Muscle of arm (tissue), 1 donor: ENCODE measurements at regions not wholly inside any gene's neighbourhood (a gene's known extent, or its start where the extent isn't known, plus 50 kb on each side); places are given as distances from the start of the nearest gene placed in this dataset.
"Not testable (repeated sequence)": the region's sequence is repeated elsewhere in the genome, so short reads cannot be mapped to it uniquely, and the experiment has no call there.

Source experiments
- DNase-seq: peaks from one replicate; pipeline ENCODE4 v3.0.0-alpha.2; 2013

DNA sequence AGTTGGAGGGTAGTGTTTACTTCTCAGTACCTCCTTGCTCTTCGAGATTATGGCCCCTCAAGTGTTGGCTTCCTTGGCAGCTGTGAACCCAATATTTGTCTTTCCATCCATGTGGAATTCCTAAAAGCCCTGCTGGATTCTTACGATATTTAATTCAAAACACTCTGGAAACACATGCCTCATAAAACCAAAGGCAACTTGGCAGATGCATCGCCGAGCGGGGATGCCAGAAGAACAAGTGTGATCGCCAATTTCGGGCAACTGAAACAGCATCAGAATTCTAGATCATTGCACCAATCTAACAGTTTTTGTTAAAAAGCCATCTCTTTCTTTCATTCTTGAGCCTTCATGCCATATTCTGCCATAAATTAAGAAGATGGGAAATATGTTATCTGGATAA lies 934.4 kb downstream of the AACS start:
- DNase-seq, result no peak

GRCh38 chr12:126019385-126019784 lies 954.1 kb downstream of the AACS start:
- DNase-seq, result no peak

GRCh38 chr12:126021675-126022074 lies 956.4 kb downstream of the AACS start:
- DNase-seq, result no peak

- no peak for DNase-seq
Observed at GRCh38 chr12:126027825-126028224, 962.6 kb downstream of the AACS start.

DNA sequence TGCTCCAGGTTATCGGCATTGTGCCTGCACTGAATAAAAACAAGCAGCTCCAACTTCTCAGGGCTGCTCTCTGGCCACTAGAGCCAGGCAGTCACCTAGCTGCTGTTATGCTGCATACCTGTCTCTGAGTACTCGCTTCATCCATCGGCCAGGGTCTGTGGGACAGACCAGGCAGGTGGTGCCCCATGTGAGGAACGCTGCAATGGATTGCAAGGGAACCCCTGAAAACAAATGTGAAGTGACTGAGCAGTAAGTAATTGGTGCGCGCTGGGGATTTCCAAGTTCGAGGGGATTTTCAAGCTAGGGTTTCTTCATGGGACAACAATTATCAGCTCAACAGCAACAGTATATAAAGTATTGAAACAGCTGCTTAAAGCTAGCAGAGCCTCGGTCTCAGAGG lies 965.3 kb downstream of the AACS start:
- no peak for DNase-seq

DNA sequence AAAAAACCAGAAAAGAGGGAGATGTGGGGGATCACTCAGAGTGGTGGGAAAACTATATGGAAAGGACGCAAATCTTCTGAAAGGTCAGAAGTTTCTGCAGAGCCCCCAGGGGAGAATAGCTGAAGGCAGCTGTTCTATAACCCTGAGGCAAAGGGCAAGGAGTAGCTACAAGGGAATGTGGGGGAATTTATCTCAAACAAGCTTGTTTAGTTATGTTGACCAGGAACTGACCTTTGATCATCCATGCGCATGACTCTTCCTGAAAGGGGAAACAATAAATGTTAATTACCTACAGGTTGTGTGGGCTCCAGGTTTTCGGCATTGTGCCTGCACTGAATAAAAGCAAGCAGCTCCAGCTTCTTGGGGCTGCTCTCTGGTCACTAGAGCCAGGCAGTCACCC lies 968.5 kb downstream of the AACS start:
- no peak for DNase-seq

DNA sequence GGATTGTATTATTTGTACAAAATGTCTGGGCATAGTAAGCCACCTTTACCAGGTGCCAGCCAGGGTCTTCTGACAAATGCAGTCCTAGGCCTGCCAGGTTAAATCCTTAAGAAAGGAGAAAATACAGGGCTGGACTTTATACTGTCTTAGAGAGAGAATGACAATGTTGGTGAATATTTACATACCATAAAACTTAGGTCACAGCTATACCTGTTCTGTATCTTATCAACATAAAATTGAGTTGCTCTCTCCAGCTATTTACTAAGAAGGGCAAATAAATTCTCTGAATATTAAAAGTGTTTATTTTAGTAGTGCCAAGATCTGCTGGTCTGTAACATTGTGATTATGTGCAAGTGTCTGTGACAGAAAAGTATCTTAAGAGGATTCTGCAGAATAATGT lies 971.1 kb downstream of the AACS start:
- no peak for DNase-seq

DNA sequence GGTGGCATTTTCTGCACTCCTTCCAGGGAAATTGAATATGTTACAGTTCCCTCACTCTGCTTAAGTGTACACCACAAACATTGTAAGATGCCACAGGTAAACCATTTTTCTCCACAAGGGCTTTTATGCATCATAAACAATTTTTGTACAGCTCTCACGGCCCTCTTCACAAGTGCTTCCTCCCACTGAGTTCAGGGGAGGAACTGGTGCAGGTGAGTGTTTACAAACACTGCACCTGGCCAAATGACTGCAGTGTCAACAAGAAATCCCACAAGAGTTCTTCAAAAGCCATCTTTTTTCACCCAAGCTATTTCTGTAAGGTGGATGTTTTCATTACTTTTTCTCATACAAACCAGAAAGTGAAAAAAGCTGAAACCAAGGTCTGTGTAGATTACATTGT lies 973.2 kb downstream of the AACS start:
- no peak for DNase-seq

DNA sequence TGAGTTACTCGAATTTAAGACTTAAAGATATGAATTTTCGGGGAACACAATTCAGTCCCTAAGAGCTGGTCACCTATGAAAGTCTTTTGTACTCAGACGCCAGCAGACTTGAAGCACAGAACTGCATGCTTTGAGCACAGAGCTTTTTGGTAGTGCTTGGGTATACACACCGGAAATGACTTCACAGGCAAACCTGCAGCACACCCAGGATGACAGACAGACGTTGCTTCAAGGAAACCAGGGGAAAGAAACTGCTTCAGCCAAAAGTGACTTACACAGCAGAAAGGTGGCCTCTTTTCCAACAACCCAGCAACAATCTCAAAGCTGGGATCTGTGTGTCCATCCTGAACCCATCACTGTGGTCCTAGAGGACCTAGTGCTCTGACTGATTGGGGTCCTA lies 975.1 kb downstream of the AACS start:
- DNase-seq, result no peak

DNA sequence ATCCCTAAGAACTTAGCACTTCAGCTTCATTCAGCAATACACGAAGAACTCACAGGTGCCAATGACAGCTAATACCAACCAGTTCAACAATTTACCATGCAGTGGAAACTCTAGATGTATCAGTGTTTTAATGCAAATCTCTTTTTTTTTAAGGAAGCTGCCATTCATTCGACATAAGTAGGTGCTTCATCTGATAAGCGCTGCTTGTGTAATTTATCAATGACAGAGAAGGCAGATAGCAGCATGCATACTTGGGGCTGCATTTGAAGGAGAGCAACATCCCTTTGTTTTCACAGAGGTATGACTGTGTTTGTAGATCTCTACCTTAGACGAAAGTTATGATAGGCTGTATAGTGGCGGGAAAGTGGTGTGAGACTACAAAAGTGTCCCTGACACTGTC lies 977.1 kb downstream of the AACS start:
- no peak for DNase-seq

DNA sequence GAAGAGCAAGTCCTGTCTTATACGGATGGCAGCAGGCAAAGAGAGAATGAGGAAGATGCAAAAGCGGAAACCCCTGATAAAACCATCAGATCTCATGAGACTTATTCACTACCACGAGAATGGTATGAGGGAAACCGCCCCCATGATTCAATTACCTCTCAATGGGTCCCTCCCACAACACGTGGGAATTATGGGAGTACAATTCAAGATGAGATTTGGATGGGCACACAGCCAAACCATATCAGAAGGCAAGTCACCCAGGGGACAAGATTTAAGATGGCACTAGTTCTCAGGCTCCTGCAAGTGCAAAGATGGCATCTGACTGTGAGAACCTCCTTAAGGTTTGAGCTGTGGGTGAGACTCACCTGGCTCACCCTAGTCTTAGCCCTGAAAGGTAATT lies 984.3 kb downstream of the AACS start:
- DNase-seq, result not testable (repeated sequence)

GRCh38 chr12:126051611-126052107 lies 986.4 kb downstream of the AACS start:
- no peak for DNase-seq

DNA sequence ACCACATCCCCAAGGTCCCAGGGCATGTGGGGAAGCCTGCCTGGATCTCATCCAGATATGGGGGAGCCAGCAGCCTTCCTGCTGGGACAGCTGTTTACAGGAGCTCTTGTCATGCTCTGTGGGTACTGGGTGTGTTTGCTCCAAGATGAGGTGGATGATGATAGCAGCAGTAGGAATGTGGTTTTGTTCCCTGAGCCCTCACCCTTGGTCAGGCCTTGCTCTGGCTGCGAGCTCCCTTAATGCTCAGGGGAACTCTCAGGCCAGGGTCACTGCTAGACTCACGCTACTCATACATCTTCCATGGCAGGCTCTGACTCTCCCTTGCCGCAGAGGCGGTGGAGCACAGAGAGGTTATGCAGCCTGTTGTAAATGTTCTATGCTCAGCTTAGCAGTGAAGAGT lies 990.3 kb downstream of the AACS start:
- no peak for DNase-seq

DNA sequence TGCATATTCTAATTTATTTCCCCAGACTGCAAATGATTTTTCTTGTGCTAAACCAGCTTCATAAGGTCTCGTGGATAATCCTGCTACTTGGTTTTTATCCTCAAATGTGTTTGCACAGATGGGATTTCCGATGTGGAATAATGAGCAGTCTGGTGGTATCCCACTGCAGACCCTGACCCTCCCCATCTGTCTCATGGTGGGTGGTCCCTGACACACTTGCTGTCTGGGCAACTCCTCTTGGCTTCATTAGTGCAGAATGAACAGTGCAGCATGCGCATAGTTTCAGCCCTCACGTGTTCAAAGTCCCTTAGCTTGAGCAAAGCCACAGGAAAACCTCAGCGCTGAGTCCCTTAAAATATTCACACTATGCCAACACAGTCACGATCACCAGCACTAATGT lies 996.5 kb downstream of the AACS start:
- no peak for DNase-seq

- no peak for DNase-seq
Observed at GRCh38 chr12:126064028-126064427, 998.8 kb downstream of the AACS start.

- no peak for DNase-seq
Observed at GRCh38 chr12:126067626-126068329, 1002.5 kb downstream of the AACS start.

DNA sequence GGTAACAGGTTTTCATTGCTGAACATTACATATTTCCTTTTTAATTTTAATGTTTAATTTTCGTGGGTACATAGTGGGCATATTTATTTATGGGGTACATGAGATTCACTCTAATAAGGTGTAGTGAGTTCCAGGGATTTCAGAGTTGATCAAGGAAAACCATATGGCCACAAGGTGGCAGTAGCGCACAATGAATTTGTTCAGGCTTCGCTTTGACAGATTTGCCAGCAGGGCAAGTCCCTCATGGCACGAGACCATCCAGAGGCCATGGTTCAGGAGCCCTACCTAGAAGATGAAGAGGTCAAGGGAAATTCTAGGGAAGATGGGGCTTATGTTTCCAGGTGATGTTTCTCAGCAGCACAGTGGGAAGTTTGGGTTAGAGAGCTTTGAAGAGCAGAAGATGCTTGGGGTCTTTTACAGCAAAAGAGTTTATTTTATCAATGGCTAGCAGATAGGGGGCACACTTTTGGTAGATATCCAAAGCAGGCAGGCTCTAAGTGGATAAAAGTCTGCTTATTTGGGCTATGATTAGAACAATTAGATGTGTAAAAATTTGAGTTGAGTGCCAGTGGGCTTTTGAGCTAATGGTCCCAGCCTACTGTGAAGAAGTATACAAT lies 1004.4 kb downstream of the AACS start:
- no peak for DNase-seq

DNA sequence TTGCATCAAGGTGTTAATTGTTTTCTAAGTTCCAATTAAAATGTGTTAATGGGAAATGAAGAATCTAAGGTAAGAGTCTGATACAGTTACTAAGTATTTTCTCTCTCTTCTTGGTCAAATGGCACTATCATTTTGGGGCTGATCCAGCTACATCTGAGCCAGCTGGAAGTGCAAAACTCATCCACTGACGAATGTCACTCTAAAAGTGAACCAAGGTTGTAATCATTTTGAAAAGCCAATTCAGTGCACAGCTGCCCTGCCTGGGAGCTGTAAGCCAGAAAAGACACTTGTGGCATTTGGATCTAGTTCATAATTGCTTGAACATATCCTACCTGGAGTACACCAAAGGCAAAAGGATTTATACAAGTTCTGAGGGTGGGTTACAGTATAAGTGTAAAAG lies 1011.3 kb downstream of the AACS start:
- no peak for DNase-seq

GRCh38 chr12:126083926-126084325 lies 1018.7 kb downstream of the AACS start:
- DNase-seq, result no peak

DNA sequence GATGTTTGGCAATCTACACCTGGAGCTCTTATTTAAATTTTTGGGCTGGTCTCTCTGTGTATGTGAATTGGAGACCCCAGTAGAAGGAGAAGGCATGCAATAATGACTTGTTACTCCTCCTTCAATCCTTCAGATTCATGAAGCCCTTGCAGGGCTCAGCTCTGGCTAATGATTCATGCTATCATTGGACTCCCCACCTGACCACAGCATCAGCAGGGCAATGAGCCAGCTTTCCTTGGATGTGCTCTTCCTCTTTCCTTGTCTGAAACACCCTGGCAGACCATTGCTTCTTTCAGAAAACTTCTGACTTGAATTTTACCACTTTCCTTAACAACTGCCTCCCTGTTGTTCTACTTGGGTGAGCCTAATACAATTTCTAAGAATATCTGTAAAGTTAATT lies 1019.2 kb downstream of the AACS start:
- DNase-seq, result no peak

DNA sequence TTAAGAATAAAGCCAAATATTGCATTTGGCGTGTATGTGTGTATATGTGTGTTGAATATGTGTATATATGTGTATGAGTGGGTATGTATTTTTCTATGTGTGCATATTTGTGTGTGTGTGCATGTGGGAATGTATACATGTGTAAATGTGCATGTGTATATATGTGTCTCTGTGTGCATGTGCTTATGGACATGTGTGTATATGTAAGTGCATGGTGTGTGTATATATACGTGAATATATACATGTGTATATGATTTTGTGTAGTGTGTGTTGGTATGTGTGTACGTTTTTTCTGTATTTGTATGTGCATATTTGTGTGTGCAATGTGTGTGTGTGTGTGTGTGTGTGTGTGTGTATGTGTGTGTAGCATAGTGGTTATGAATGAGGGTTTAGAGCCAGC lies 1021.0 kb downstream of the AACS start:
- DNase-seq, result no peak

DNA sequence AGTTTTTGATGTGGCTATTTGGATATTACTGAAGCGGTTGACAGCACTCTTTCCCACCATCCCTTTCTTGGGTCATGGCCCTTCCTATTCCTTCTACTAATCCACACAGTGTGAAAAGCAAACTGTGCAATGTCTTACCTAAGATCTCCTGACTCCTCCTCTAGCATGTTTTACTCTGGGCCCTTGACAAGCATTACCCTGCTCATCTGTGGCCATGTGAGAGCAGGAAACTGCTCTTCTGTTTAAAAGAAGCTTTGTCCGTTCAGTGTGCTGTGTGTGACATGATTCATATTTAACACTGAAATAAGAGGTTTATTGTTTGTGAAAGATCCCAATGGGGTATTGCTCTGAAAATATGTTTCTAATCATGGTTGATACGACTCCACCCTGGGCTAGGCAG lies 1022.5 kb downstream of the AACS start:
- DNase-seq, result no peak

- DNase-seq, result no peak
Observed at GRCh38 chr12:126093908-126094307, 1028.7 kb downstream of the AACS start.
